Activated T-cell treated with anti-CD3 and anti-CD28 coated beads, Interleukin-2, amount 50 U/mL, for 24 hours (primary cell): ENCODE measurements at regions not wholly inside any gene's neighbourhood (a gene's known extent, or its start where the extent isn't known, plus 50 kb on each side); places are given as distances from the start of the nearest gene placed in this dataset.

Experiments
- DNase-seq: peaks from one replicate; pipeline ENCODE4 v3.0.0-alpha.2; 2020
- H3K27ac Mint-ChIP-seq: 2 replicates; pipeline ENCODE4 v1.8.0; 2020; ENCODE audit warnings: mild to moderate bottlenecking, mixed read lengths
- H3K27me3 Mint-ChIP-seq: 2 replicates; pipeline ENCODE4 v1.8.0; 2020; ENCODE audit warnings: mixed read lengths
- H3K36me3 Mint-ChIP-seq: 2 replicates; pipeline ENCODE4 v1.8.0; 2020; ENCODE audit warnings: low read depth, mixed read lengths
- H3K4me1 Mint-ChIP-seq: 2 replicates; pipeline ENCODE4 v1.8.0; 2020; ENCODE audit warnings: low read depth, mixed read lengths
- H3K4me3 Mint-ChIP-seq: 2 replicates; pipeline ENCODE4 v1.8.0; 2020; ENCODE audit warnings: mild to moderate bottlenecking, moderate library complexity, mixed read lengths
- H3K9me3 Mint-ChIP-seq: 2 replicates; pipeline ENCODE4 v1.8.0; 2020; ENCODE audit warnings: mixed read lengths

DNA sequence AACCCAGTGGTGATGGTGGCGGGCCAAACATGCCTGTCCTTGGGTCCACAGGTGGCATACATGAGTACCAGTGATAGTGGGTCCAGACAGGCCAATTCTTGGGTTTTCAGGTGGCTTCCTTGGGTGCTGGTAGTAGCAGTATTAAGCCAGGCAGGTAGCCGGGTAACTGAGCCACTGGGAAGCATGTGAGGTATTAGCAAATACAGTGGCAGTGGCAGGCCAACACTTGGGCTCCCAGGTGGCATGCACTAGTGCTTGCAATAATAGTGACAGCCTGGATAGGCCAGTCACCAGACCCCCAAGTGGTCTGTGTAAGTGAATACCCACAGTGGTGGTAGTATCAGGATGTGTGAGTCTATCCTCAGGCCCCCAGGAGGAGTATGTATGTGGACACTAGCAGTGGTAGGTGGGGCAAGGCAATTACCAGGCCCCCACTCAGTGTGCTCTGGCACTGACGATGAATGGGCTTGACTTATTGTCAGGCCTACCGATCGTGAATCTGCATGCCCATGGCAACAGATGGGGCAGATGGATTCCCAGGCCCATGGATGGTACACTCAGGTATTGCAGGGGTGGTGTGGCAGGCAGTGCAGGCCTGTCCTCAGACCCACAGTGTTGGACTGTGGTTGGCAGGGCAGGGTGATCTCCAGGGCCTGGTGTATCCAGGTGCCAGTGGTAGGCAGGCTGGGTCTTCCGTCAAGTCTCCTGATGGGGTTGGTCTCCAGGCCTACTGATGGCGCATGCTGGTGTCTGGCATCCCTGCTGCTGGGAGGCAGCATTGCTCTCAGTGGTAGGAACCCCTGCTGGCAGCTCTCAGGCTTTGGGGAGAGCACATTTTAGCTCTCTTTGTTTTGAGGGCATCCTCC lies 840.7 kb downstream of the FAM181B start:
- no peaks in the 10 kb centered on the region for H3K4me1 Mint-ChIP-seq
- DNase-seq, result no peak
- H3K27ac Mint-ChIP-seq, result no peak overlapping the region
- H3K9me3 Mint-ChIP-seq, result peaks cover 4% of the 10 kb centered on the region
- H3K36me3 Mint-ChIP-seq, result no peaks in the 10 kb centered on the region
- H3K27me3 Mint-ChIP-seq, result no peaks in the 10 kb centered on the region
- no peak overlapping the region for H3K4me3 Mint-ChIP-seq

- peaks cover 4% of the 10 kb centered on the region for H3K9me3 Mint-ChIP-seq
- no peaks in the 10 kb centered on the region for H3K36me3 Mint-ChIP-seq
- no peaks in the 10 kb centered on the region for H3K27me3 Mint-ChIP-seq
- no peak overlapping the region for H3K4me3 Mint-ChIP-seq
- peaks cover 12% of the 10 kb centered on the region for H3K4me1 Mint-ChIP-seq
- H3K27ac Mint-ChIP-seq, result no peak overlapping the region
- DNase-seq, result no peak
Observed at GRCh38 chr11:81888391-81888790, 845.3 kb downstream of the FAM181B start.

GRCh38 chr11:81887671-81888070 lies 846.0 kb downstream of the FAM181B start:
- Mint-ChIP-seq H3K27ac (no peak overlapping the region), H3K4me1 (peaks cover 12% of the 10 kb centered on the region), H3K27me3 (no peaks in the 10 kb centered on the region), H3K36me3 (no peaks in the 10 kb centered on the region), H3K9me3 (peaks cover 4% of the 10 kb centered on the region), H3K4me3 (no peak overlapping the region)
- DNase-seq, result no peak

DNA sequence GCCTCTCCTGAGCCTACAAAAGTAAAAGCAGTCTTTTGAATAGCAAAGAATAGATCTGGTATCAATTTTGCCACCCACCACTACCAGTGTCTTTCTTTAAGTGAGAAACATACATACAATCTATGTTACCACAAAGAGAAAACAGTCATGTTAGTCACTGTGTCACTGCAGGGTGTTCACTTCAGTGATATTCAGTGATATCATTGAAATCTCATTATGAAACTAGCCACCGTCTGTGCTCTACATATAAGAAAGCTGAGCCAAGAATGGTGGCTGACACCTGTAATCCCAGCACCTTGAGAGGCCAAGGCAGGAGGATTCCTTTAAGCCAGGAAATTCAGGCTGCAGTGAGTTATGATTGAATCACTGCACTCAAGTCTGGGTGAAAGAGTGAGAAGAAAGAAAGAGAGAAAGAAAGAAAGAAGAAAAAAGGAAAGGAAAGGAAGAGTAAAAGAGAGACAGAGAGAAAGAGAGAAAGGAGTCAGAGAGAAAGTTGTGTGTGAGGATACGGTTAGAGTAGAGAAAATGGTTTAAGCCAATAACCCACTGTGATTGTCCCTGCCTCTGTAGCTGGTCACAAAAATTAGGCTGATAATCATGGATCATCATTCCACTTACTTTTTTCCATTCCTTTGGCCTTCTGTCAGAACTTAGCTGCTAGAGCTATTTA lies 847.1 kb downstream of the FAM181B start:
- no peaks in the 10 kb centered on the region for H3K27me3 Mint-ChIP-seq
- no peak overlapping the region for H3K27ac Mint-ChIP-seq
- H3K4me3 Mint-ChIP-seq, result no peak overlapping the region
- DNase-seq, result no peak
- H3K36me3 Mint-ChIP-seq, result no peaks in the 10 kb centered on the region
- peaks cover 4% of the 10 kb centered on the region for H3K9me3 Mint-ChIP-seq
- H3K4me1 Mint-ChIP-seq, result peaks cover 12% of the 10 kb centered on the region

DNA sequence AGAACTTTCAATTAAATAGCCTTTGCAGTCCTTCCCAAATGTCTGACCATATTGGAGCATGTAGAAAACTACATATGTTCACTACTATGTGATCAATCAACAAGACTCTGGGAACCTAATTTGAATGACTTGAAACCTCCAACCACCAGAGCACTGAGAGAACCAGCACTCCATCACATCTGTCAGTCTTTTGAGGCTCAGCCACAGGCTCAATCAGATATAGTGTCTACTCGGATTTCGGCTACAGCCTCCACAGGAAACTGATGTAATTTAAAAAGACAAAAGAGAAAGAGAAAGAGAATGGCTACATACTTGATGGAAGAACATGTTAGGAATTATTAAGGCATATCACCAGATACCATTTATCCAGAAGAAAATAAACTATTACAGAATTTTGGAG lies 859.0 kb downstream of the FAM181B start:
- Mint-ChIP-seq H3K4me3 (peak overlapping the region; percentile 13), H3K36me3 (no peaks in the 10 kb centered on the region), H3K4me1 (peaks cover 42% of the 10 kb centered on the region), H3K27me3 (no peaks in the 10 kb centered on the region), H3K27ac (no peak overlapping the region), H3K9me3 (no peaks in the 10 kb centered on the region)
- DNase-seq, result no peak

GRCh38 chr11:81870815-81871214 lies 862.8 kb downstream of the FAM181B start:
- Mint-ChIP-seq H3K4me3 (peak overlapping the region; percentile 57), H3K36me3 (peaks cover 2% of the 10 kb centered on the region), H3K9me3 (peaks cover 7% of the 10 kb centered on the region), H3K27ac (peak overlapping the region; percentile 91), H3K27me3 (no peaks in the 10 kb centered on the region), H3K4me1 (peaks cover 63% of the 10 kb centered on the region)
- no peak for DNase-seq

DNA sequence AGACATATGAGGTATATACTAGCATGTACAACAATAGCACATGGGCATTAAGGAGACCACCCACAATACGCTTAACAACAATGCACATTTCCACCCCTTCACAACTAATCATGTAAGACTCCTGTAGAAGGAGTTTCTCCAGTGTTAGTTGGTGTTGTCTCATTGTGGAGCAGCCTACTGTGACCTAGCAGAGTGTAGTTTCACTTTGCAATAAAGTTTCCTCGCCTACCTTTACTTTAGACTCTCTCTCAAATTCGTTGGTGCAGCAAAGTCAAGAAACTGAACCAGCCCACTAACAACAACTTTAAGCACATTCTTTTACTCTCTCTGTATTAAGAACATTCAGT lies 863.6 kb downstream of the FAM181B start:
- DNase-seq, result no peak
- peaks cover 57% of the 10 kb centered on the region for H3K4me1 Mint-ChIP-seq
- H3K9me3 Mint-ChIP-seq, result peaks cover 7% of the 10 kb centered on the region
- peak overlapping the region; percentile 91 for H3K27ac Mint-ChIP-seq
- H3K4me3 Mint-ChIP-seq, result peak overlapping the region; percentile 57
- H3K36me3 Mint-ChIP-seq, result peaks cover 2% of the 10 kb centered on the region
- no peaks in the 10 kb centered on the region for H3K27me3 Mint-ChIP-seq

- peaks cover 53% of the 10 kb centered on the region for H3K4me1 Mint-ChIP-seq
Observed at GRCh38 chr11:81869351-81870065, 864.2 kb downstream of the FAM181B start.

DNA sequence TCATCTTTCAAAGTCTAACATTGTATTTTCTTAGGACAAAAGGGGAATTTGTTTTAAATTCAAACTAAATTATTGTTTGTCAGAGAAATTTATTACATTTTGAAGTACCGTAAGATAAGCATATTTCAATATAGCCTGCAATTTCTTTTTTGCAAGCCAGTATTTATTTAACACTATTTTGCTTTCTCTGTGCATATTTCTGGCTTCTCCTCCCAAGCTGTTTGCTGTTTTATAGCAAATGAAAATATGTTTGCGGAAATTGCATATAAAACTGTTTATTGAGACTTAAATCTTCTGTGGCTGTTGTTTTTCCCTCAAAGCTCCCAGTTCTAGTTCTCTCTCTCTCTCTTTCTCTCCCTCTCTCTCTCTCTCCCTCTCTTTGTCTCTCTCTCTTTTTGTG lies 866.8 kb downstream of the FAM181B start:
- Mint-ChIP-seq H3K27ac (no peak overlapping the region), H3K36me3 (peaks cover 2% of the 10 kb centered on the region), H3K4me3 (no peak overlapping the region), H3K4me1 (peaks cover 45% of the 10 kb centered on the region), H3K9me3 (peaks cover 7% of the 10 kb centered on the region), H3K27me3 (no peaks in the 10 kb centered on the region)
- no peak for DNase-seq

More at GRCh38 chr11:81869351-81870065, 864.2 kb downstream of the FAM181B start:
- peaks cover 7% of the 10 kb centered on the region for H3K9me3 Mint-ChIP-seq
- DNase-seq, result peak; percentile 61
- H3K36me3 Mint-ChIP-seq, result peaks cover 2% of the 10 kb centered on the region
- H3K4me3 Mint-ChIP-seq, result peak overlapping the region; percentile 57
- no peaks in the 10 kb centered on the region for H3K27me3 Mint-ChIP-seq
- H3K27ac Mint-ChIP-seq, result peak overlapping the region; percentile 91

DNA sequence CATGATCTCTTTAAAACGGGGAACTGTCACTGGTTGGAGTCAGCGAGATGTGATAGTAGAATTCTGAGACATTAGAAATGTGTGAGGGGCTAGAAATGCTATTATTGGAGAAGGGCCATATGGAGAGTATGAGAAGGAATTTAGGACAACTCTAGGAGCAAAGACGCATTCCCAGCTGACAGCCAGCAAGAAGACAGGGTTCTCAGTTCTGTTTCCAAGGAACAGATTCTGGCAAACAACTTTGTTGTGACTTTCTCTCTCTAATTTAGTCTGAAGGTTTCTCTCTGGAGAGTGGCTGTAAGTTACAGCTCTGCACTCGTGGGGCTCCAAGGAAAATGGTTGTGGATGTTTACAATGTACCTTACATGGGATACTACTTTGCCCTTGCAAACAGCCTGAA lies 876.3 kb downstream of the FAM181B start:
- no peak for DNase-seq
- Mint-ChIP-seq H3K27me3 (no peaks in the 10 kb centered on the region), H3K36me3 (no peaks in the 10 kb centered on the region), H3K27ac (no peak overlapping the region), H3K9me3 (no peaks in the 10 kb centered on the region), H3K4me1 (peaks cover 1% of the 10 kb centered on the region), H3K4me3 (no peak overlapping the region)

DNA sequence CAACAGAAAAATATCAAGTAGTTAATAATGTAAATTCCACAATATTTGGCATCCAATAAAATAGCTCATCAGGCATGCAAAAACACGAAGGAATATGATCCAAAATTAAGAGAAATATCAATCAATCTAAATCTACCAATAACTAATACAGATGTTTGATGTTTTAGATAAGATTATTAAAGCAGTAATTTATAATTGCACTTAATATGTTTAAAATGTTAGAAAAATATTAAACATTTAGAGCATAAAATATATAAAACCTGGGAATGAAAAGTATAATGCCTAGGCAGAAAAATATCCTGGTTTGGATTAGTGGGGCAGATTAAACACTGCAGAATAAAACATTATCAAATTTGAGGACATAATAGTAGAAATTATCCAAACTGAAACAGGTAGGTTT lies 879.9 kb downstream of the FAM181B start:
- Mint-ChIP-seq H3K27ac (no peak overlapping the region), H3K4me3 (no peak overlapping the region), H3K9me3 (no peaks in the 10 kb centered on the region), H3K4me1 (peaks cover 8% of the 10 kb centered on the region), H3K27me3 (no peaks in the 10 kb centered on the region), H3K36me3 (no peaks in the 10 kb centered on the region)
- no peak for DNase-seq

DNA sequence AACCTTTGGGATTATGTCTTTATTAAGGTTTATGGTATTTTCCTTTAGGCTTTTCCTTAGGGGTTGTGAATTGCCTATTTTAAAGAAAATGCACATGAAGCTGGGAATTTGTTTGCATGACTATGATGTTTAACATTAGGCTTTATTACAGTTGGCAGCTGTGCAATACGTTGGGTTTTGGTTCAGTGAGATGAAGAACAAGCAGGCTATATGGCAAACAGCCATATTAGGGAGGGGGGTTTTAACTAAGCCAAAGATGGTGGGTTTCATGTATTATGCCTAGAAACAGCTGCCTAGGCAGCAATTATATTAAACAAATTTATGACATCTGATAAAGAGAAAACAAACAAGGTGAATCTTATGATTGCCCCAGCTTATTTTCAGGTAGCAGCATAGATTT lies 880.8 kb downstream of the FAM181B start:
- DNase-seq, result no peak
- Mint-ChIP-seq H3K27ac (no peak overlapping the region), H3K27me3 (no peaks in the 10 kb centered on the region), H3K4me1 (peaks cover 8% of the 10 kb centered on the region), H3K9me3 (no peaks in the 10 kb centered on the region), H3K36me3 (no peaks in the 10 kb centered on the region), H3K4me3 (no peak overlapping the region)

GRCh38 chr11:81840380-81840779 lies 893.3 kb downstream of the FAM181B start:
- H3K4me3 Mint-ChIP-seq, result no peak overlapping the region
- no peaks in the 10 kb centered on the region for H3K27me3 Mint-ChIP-seq
- peaks cover 2% of the 10 kb centered on the region for H3K4me1 Mint-ChIP-seq
- DNase-seq, result no peak
- H3K9me3 Mint-ChIP-seq, result no peaks in the 10 kb centered on the region
- H3K27ac Mint-ChIP-seq, result no peak overlapping the region
- no peaks in the 10 kb centered on the region for H3K36me3 Mint-ChIP-seq

- Mint-ChIP-seq H3K27ac (no peak overlapping the region), H3K36me3 (no peaks in the 10 kb centered on the region), H3K27me3 (no peaks in the 10 kb centered on the region), H3K4me1 (peaks cover 2% of the 10 kb centered on the region), H3K4me3 (no peak overlapping the region), H3K9me3 (no peaks in the 10 kb centered on the region)
- DNase-seq, result no peak
Observed at GRCh38 chr11:81839976-81840375, 893.7 kb downstream of the FAM181B start.

DNA sequence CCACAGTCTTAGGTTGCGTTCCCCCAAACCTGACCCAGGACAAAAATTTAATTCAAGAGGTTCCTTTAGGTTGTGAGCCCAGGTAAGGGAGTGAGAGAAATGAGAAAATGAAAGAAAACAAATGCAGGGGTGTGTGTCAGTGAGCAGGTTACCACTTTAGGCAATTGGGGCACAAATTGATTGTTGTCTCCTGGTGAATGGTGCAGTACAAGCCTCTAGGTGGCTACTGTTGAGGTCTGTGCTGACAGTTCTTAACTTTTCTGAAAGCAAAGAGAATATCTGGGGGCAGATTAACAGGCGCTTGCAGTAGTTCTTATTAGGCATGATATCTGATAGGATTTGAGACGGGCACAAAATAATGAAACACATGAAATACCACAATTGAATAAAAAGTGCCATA lies 894.6 kb downstream of the FAM181B start:
- Mint-ChIP-seq H3K4me3 (no peak overlapping the region), H3K4me1 (peaks cover 5% of the 10 kb centered on the region), H3K36me3 (no peaks in the 10 kb centered on the region), H3K27me3 (no peaks in the 10 kb centered on the region), H3K9me3 (peaks cover 6% of the 10 kb centered on the region), H3K27ac (no peak overlapping the region)
- no peak for DNase-seq
